CD14-positive monocyte (primary cell): ENCODE measurements at regions not wholly inside any gene's neighbourhood (a gene's known extent, or its start where the extent isn't known, plus 50 kb on each side); places are given as distances from the start of the nearest gene placed in this dataset.

Experiments
- DNase-seq, 3 donors: peaks; one replicate each; pipeline ENCODE4 v3.0.0-alpha.2; 2011 to 2022
- H2AFZ ChIP-seq: 2 replicates; pipeline ENCODE4 v1.6.0; 2012; ENCODE audit warnings: mild to moderate bottlenecking, low read depth, low read length, inconsistent platforms; ENCODE audit not compliant: insufficient read depth, poor library complexity, severe bottlenecking
- H3K27ac ChIP-seq, 2 donors: 1 replicate in 1 of 2; 2 replicates in 1 of 2; pipeline ENCODE4 v1.5.1; 2012 to 2013; ENCODE audit warnings: low read length in 2 of 2, control low read depth in 1 of 2, inconsistent platforms in 1 of 2, low read depth in 1 of 2, mild to moderate bottlenecking in 1 of 2
- H3K27me3 ChIP-seq, 2 donors: one replicate each; pipeline versions ENCODE4 v1.6.0 to v1.6.1; 2011 to 2013; ENCODE audit warnings: low read length in 2 of 2; ENCODE audit not compliant: control insufficient read depth in 2 of 2, insufficient read depth in 2 of 2
- H3K36me3 ChIP-seq, 2 donors: replicated peaks in 1 of 2; 1 replicate in 1 of 2; 2 replicates in 1 of 2; pipeline versions ENCODE4 v1.5.1 to v1.6.1; 2012 to 2013; ENCODE audit warnings: low read length in 2 of 2, control low read depth in 1 of 2, inconsistent platforms in 1 of 2, mild to moderate bottlenecking in 1 of 2; ENCODE audit not compliant: insufficient read depth in 2 of 2, control insufficient read depth in 1 of 2
- H3K4me1 ChIP-seq, 2 donors: 1 replicate in 1 of 2; 2 replicates in 1 of 2; pipeline versions ENCODE4 v1.5.1 to v1.6.1; 2012 to 2013; ENCODE audit warnings: low read length in 2 of 2, control low read depth in 1 of 2, inconsistent platforms in 1 of 2, mild to moderate bottlenecking in 1 of 2, moderate library complexity in 1 of 2; ENCODE audit not compliant: insufficient read depth in 2 of 2, control insufficient read depth in 1 of 2
- H3K4me2 ChIP-seq: replicated peaks from 2 replicates; pipeline ENCODE3; 2012; ENCODE audit warnings: low read length, moderate library complexity, mild to moderate bottlenecking; ENCODE audit not compliant: poor library complexity, severe bottlenecking; ENCODE audit errors: extremely low read depth
- H3K4me3 ChIP-seq, 3 experiments: fragments of 200-600 bp in 1 of 3; sonication (generic) in 1 of 3; replicated peaks in 1 of 3; 1 replicate in 2 of 3; 2 replicates in 1 of 3; pipeline ENCODE4 v1.5.1; 2011 to 2013; ENCODE audit warnings: low read length in 3 of 3, mild to moderate bottlenecking in 3 of 3, control low read depth in 2 of 3, low read depth in 2 of 3, inconsistent platforms in 1 of 3, moderate library complexity in 1 of 3
- H3K79me2 ChIP-seq: 2 replicates; pipeline ENCODE4 v1.6.0; 2012; ENCODE audit warnings: mild to moderate bottlenecking, control low read depth, inconsistent platforms, low read length, moderate library complexity; ENCODE audit not compliant: insufficient read depth
- H3K9ac ChIP-seq: 2 replicates; pipeline ENCODE4 v1.6.0; 2017; ENCODE audit warnings: low read length, mild to moderate bottlenecking; ENCODE audit not compliant: insufficient read depth, poor library complexity, severe bottlenecking
- H3K9me3 ChIP-seq, 2 donors: replicated peaks in 1 of 2; 1 replicate in 1 of 2; 2 replicates in 1 of 2; pipeline versions ENCODE4 v1.5.1 to v1.6.1; 2012 to 2013; ENCODE audit warnings: low read length in 2 of 2, control low read depth in 1 of 2; ENCODE audit not compliant: control insufficient read depth in 1 of 2, insufficient read depth in 1 of 2
- H4K20me1 ChIP-seq: 2 replicates; pipeline ENCODE4 v1.6.0; 2012; ENCODE audit warnings: mild to moderate bottlenecking, low read length, control low read depth, moderate library complexity; ENCODE audit not compliant: insufficient read depth
- H3K27ac Mint-ChIP-seq, 7 donors: one replicate each; pipeline ENCODE4 v1.8.0; 2020; ENCODE audit warnings: mild to moderate bottlenecking in 7 of 7, mixed read lengths in 7 of 7, moderate library complexity in 6 of 7, inconsistent platforms in 2 of 7
- H3K27me3 Mint-ChIP-seq, 3 donors: one replicate each; pipeline ENCODE4 v1.8.0; 2021 to 2022; ENCODE audit warnings: low read depth in 3 of 3, mild to moderate bottlenecking in 3 of 3, mixed read lengths in 3 of 3, moderate library complexity in 3 of 3, inconsistent platforms in 1 of 3
- H3K36me3 Mint-ChIP-seq, 2 donors: one replicate each; pipeline ENCODE4 v1.8.0; 2020; ENCODE audit warnings: mixed read lengths in 2 of 2, inconsistent platforms in 1 of 2, mild to moderate bottlenecking in 1 of 2
- H3K4me1 Mint-ChIP-seq: one replicate; pipeline ENCODE4 v1.8.0; 2020; ENCODE audit warnings: mild to moderate bottlenecking, mixed read lengths
- H3K4me3 Mint-ChIP-seq, 2 donors: one replicate each; pipeline ENCODE4 v1.8.0; 2020; ENCODE audit warnings: mild to moderate bottlenecking in 2 of 2, mixed read lengths in 2 of 2, moderate library complexity in 1 of 2
- H3K9me3 Mint-ChIP-seq, 7 donors: one replicate each; pipeline ENCODE4 v1.8.0; 2020 to 2022; ENCODE audit warnings: mixed read lengths in 7 of 7, mild to moderate bottlenecking in 6 of 7, moderate library complexity in 6 of 7, inconsistent platforms in 2 of 7
- WGBS: methylation state at CpG from one replicate; pipeline ENCODE4 v1.1.5; 2013; ENCODE audit warnings: missing lambda C conversion rate; ENCODE audit not compliant: insufficient coverage; 5-methylcytosine and 5-hydroxymethylcytosine counted together
- intact Hi-C, 2 donors: fragments of 100-400 bp; cut with micrococcal nuclease; formaldehyde crosslinking; loops; one replicate each; pipeline versions ENCODE4 v1.15.0 to v1.15.1; 2023
- TF ChIP-seq, protein P1 (sequence below): fragments of 200-600 bp; IDR thresholded peaks from one replicate; pipeline ENCODE4 v1.8.0; 2022; ENCODE audit warnings: antibody characterized with exemption, mild to moderate bottlenecking

DNA sequence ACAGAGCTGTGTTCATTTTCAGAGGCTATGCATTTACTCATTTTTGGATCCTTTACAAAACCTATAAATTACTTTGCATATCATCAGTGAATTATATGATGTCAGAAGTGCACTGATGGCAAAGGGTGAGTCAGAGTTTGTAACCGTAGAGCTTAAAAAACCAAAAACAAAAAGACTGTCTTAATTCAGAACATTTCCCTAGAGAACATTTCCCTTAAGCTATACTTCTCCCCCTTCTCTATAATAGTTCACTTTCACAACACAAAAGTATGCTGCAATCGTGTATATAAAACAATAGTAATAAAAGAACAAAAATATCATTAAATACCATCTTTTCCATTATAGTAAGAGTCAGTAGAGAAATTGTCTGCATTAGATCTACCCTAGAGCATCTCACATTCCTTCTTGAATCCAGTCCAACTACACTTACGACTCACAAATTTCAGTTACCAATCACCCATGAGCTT is 934.9 kb downstream of the LRFN5 start:
- 100% methylated on average over 1 of the region's 3 CpGs for WGBS
- no peak for DNase-seq
- H3K27me3 Mint-ChIP-seq = no peaks in the 10 kb centered on the region
- H3K27ac Mint-ChIP-seq = no peak overlapping the region
- H3K4me2 ChIP-seq = no peak overlapping the region
- no peaks in the 10 kb centered on the region for H3K4me1 Mint-ChIP-seq
- no peaks in the 10 kb centered on the region for H3K36me3 ChIP-seq
- H3K27ac ChIP-seq = no peak overlapping the region
- no peak overlapping the region for H3K4me3 Mint-ChIP-seq
- H2AFZ ChIP-seq = no peak overlapping the region
- peaks cover 0 to 2% (median 0%) of the 10 kb centered on the region in 7 donors for H3K9me3 Mint-ChIP-seq
- H3K79me2 ChIP-seq = no peaks in the 10 kb centered on the region
- no peak overlapping the region for H3K9ac ChIP-seq
- intact Hi-C loops = no loop called here
- no peaks in the 10 kb centered on the region for H3K27me3 ChIP-seq
- H3K36me3 Mint-ChIP-seq = no peaks in the 10 kb centered on the region
- no peak overlapping the region for H3K4me3 ChIP-seq
- TF ChIP-seq, protein P1, sequence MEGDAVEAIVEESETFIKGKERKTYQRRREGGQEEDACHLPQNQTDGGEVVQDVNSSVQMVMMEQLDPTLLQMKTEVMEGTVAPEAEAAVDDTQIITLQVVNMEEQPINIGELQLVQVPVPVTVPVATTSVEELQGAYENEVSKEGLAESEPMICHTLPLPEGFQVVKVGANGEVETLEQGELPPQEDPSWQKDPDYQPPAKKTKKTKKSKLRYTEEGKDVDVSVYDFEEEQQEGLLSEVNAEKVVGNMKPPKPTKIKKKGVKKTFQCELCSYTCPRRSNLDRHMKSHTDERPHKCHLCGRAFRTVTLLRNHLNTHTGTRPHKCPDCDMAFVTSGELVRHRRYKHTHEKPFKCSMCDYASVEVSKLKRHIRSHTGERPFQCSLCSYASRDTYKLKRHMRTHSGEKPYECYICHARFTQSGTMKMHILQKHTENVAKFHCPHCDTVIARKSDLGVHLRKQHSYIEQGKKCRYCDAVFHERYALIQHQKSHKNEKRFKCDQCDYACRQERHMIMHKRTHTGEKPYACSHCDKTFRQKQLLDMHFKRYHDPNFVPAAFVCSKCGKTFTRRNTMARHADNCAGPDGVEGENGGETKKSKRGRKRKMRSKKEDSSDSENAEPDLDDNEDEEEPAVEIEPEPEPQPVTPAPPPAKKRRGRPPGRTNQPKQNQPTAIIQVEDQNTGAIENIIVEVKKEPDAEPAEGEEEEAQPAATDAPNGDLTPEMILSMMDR = no peak
- no peaks in the 10 kb centered on the region for H4K20me1 ChIP-seq
- H3K9me3 ChIP-seq = no peaks in the 10 kb centered on the region
- no peaks in the 10 kb centered on the region for H3K4me1 ChIP-seq

- no peaks in the 10 kb centered on the region for H3K27me3 Mint-ChIP-seq
- H3K4me1 Mint-ChIP-seq = no peaks in the 10 kb centered on the region
- no peak overlapping the region for H2AFZ ChIP-seq
Measured at GRCh38 chr14:42535397-42535796, 928.7 kb downstream of the LRFN5 start.

More at GRCh38 chr14:42535397-42535796, 928.7 kb downstream of the LRFN5 start:
- Mint-ChIP-seq H3K9me3 (peaks cover 0 to 8% (median 3%) of the 10 kb centered on the region in 7 donors), H3K27ac (no peak overlapping the region), H3K4me3 (no peak overlapping the region), H3K36me3 (no peaks in the 10 kb centered on the region)
- Histone ChIP-seq H4K20me1 (no peaks in the 10 kb centered on the region), H3K4me1 (no peaks in the 10 kb centered on the region), H3K27me3 (no peaks in the 10 kb centered on the region), H3K4me2 (no peak overlapping the region), H3K4me3 (no peak overlapping the region), H3K9me3 (no peaks in the 10 kb centered on the region), H3K79me2 (no peaks in the 10 kb centered on the region), H3K27ac (no peak overlapping the region), H3K9ac (no peak overlapping the region), H3K36me3 (no peaks in the 10 kb centered on the region)
- 97% methylated on average over 5 of the region's 10 CpGs for WGBS
- no peak for DNase-seq
- TF ChIP-seq, protein P1 = no peak
- intact Hi-C loops = no loop called here
